ENCODE measurements at regions not wholly inside any gene's neighbourhood (a gene's known extent, or its start where the extent isn't known, plus 50 kb on each side); places are given as distances from the start of the nearest gene placed in this dataset.

- H3K4me3 ChIP-seq (replicated peaks; ENCODE audit: insufficient read depth, low read length) = no peak overlapping the region
Observed at GRCh38 chr11:131099013-131099412, 182.7 kb upstream of the SNX19 start.

GRCh38 chr11:131099746-131100145, 183.5 kb upstream of the SNX19 start:
- no peak overlapping the region for H3K27ac ChIP-seq (replicated peaks)
- H3K27me3 ChIP-seq (ENCODE audit: insufficient read depth, poor library complexity, severe bottlenecking) = no peaks in the 10 kb centered on the region
- no peak for TF ChIP-seq POLR2AphosphoS5 (IDR thresholded peaks at IDR 0.05; ENCODE audit: low read depth)
- TF ChIP-seq SPI1 (IDR thresholded peaks at IDR 0.05; ENCODE audit: borderline replicate concordance, low read depth) = no peak
- no peak for TF ChIP-seq GABPA (IDR thresholded peaks at IDR 0.05; ENCODE audit: low read depth)
- no peak for TF ChIP-seq REST (IDR thresholded peaks at IDR 0.05; ENCODE audit: insufficient replicate concordance, low read depth)
- DNase-seq (ENCODE audit: low read depth in 1 of 2, low spot score in 1 of 2) = no peak
- no peak overlapping the region for H3K4me3 ChIP-seq (replicated peaks; ENCODE audit: insufficient read depth, low read length)

More at GRCh38 chr11:131099013-131099412, 182.7 kb upstream of the SNX19 start:
- Histone ChIP-seq H3K27me3 (ENCODE audit: insufficient read depth, poor library complexity, severe bottlenecking) (no peaks in the 10 kb centered on the region), H3K27ac (replicated peaks) (no peak overlapping the region)
- DNase-seq (ENCODE audit: low read depth in 1 of 2, low spot score in 1 of 2) = no peak
- TF ChIP-seq POLR2AphosphoS5 (IDR thresholded peaks at IDR 0.05; ENCODE audit: low read depth) = no peak
- TF ChIP-seq SPI1 (IDR thresholded peaks at IDR 0.05; ENCODE audit: borderline replicate concordance, low read depth) = no peak
- no peak for TF ChIP-seq CTCF (IDR thresholded peaks at IDR 0.05; ENCODE audit: insufficient read depth, low read length)

- no peak for TF ChIP-seq REST (IDR thresholded peaks at IDR 0.05; ENCODE audit: insufficient replicate concordance, low read depth)
- TF ChIP-seq SPI1 (IDR thresholded peaks at IDR 0.05; ENCODE audit: borderline replicate concordance, low read depth) = no peak
- TF ChIP-seq CTCF (IDR thresholded peaks at IDR 0.05; ENCODE audit: insufficient read depth, low read length) = no peak
- no peak for TF ChIP-seq POLR2AphosphoS5 (IDR thresholded peaks at IDR 0.05; ENCODE audit: low read depth)
- no peak for TF ChIP-seq GABPA (IDR thresholded peaks at IDR 0.05; ENCODE audit: low read depth)
- no peak overlapping the region for H3K27ac ChIP-seq (replicated peaks)
- no peaks in the 10 kb centered on the region for H3K27me3 ChIP-seq (ENCODE audit: insufficient read depth, poor library complexity, severe bottlenecking)
- no peak for DNase-seq (ENCODE audit: low read depth in 1 of 2, low spot score in 1 of 2)
- H3K4me3 ChIP-seq (replicated peaks; ENCODE audit: insufficient read depth, low read length) = no peak overlapping the region
Observed at GRCh38 chr11:131108760-131109159, 192.5 kb upstream of the SNX19 start.

GRCh38 chr11:131109257-131109656, 193.0 kb upstream of the SNX19 start:
- no peak for TF ChIP-seq REST (IDR thresholded peaks at IDR 0.05; ENCODE audit: insufficient replicate concordance, low read depth)
- TF ChIP-seq POLR2AphosphoS5 (IDR thresholded peaks at IDR 0.05; ENCODE audit: low read depth) = no peak
- TF ChIP-seq GABPA (IDR thresholded peaks at IDR 0.05; ENCODE audit: low read depth) = no peak
- no peak for TF ChIP-seq SPI1 (IDR thresholded peaks at IDR 0.05; ENCODE audit: borderline replicate concordance, low read depth)
- no peak for TF ChIP-seq CTCF (IDR thresholded peaks at IDR 0.05; ENCODE audit: insufficient read depth, low read length)
- Histone ChIP-seq H3K27ac (replicated peaks) (no peak overlapping the region), H3K4me3 (replicated peaks; ENCODE audit: insufficient read depth, low read length) (no peak overlapping the region), H3K27me3 (ENCODE audit: insufficient read depth, poor library complexity, severe bottlenecking) (no peaks in the 10 kb centered on the region)
- no peak for DNase-seq (ENCODE audit: low read depth in 1 of 2, low spot score in 1 of 2)

All from HL-60 (cell line).